Panc1 (cell line): ENCODE measurements at regions not wholly inside any gene's neighbourhood (a gene's known extent, or its start where the extent isn't known, plus 50 kb on each side); places are given as distances from the start of the nearest gene placed in this dataset.

Experiments used
- CTCF ChIP-seq: fragments of 450-650 bp; IDR thresholded peaks from 2 replicates; pipeline ENCODE4 v1.5.1; 2017; ENCODE audit warnings: mild to moderate bottlenecking
- POLR2AphosphoS5 ChIP-seq: IDR thresholded peaks from 2 replicates; pipeline ENCODE4 v1.6.1; 2012; ENCODE audit warnings: mild to moderate bottlenecking, low read depth, low read length, moderate library complexity
- SIN3A ChIP-seq: IDR thresholded peaks from 2 replicates; pipeline ENCODE4 v1.6.1; 2012; ENCODE audit warnings: low read depth, mild to moderate bottlenecking, low read length, moderate library complexity, borderline replicate concordance; ENCODE audit not compliant: insufficient read depth
- TCF7L2 ChIP-seq: IDR thresholded peaks from 2 replicates; pipeline ENCODE4 v1.6.1; 2011; ENCODE audit warnings: mild to moderate bottlenecking, low read depth, low read length, inconsistent platforms
- TF ChIP-seq, protein P1 (sequence below), 2 experiments: IDR thresholded peaks; 2 replicates each; pipeline ENCODE4 v1.6.1; 2011 to 2012; ENCODE audit warnings: low read depth in 2 of 2, control low read depth in 1 of 2, low read length in 1 of 2, mild to moderate bottlenecking in 1 of 2, moderate library complexity in 1 of 2; ENCODE audit not compliant: insufficient read depth in 1 of 2

DNA sequence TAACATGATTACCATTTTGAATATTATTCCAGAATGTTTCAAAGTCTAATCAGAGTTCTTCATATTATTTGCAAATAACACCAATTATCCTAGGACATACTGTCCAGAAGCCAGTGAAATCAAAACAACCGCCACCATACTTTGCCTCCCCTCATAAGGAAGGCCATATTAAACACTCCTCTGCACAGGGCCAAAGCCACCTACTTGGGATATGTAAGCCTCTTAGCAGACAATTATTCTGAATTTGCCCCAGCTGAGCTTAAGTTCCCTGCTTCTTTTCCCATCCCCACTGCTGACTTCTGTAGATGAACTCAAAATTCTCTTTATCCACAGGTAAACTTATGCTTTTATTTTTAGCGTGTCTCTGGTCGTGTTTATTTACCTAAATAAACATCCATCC lies 374.0 kb downstream of the KIF2B start:
- TF ChIP-seq CTCF (no peak), SIN3A (no peak), POLR2AphosphoS5 (no peak), TCF7L2 (no peak)
- TF ChIP-seq, protein P1, sequence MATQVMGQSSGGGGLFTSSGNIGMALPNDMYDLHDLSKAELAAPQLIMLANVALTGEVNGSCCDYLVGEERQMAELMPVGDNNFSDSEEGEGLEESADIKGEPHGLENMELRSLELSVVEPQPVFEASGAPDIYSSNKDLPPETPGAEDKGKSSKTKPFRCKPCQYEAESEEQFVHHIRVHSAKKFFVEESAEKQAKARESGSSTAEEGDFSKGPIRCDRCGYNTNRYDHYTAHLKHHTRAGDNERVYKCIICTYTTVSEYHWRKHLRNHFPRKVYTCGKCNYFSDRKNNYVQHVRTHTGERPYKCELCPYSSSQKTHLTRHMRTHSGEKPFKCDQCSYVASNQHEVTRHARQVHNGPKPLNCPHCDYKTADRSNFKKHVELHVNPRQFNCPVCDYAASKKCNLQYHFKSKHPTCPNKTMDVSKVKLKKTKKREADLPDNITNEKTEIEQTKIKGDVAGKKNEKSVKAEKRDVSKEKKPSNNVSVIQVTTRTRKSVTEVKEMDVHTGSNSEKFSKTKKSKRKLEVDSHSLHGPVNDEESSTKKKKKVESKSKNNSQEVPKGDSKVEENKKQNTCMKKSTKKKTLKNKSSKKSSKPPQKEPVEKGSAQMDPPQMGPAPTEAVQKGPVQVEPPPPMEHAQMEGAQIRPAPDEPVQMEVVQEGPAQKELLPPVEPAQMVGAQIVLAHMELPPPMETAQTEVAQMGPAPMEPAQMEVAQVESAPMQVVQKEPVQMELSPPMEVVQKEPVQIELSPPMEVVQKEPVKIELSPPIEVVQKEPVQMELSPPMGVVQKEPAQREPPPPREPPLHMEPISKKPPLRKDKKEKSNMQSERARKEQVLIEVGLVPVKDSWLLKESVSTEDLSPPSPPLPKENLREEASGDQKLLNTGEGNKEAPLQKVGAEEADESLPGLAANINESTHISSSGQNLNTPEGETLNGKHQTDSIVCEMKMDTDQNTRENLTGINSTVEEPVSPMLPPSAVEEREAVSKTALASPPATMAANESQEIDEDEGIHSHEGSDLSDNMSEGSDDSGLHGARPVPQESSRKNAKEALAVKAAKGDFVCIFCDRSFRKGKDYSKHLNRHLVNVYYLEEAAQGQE (IDR thresholded peaks at IDR 0.05; ENCODE audit: insufficient read depth in 1 of 2, low read depth in 2 of 2, low read length in 1 of 2), result no peak
